Testis (tissue), 2 donors: ENCODE measurements at regions not wholly inside any gene's neighbourhood (a gene's known extent, or its start where the extent isn't known, plus 50 kb on each side); places are given as distances from the start of the nearest gene placed in this dataset.
A peak's percentile ranks its signal among the peaks of the same experiment; 100 is the strongest.

Experiments
- POLR2A ChIP-seq: fragments of 450-650 bp; IDR thresholded peaks from one replicate; pipeline ENCODE4 v1.6.1; 2017; ENCODE audit warnings: antibody characterized with exemption, mild to moderate bottlenecking, moderate library complexity
- TF ChIP-seq, protein P1 (sequence below), 3 experiments: fragments of 450-650 bp in 2 of 3; fragments of 200-600 bp in 1 of 3; sonication (generic) in 1 of 3; IDR thresholded peaks; one replicate each; pipeline ENCODE4 v1.5.1; 2016 to 2019; ENCODE audit warnings: antibody characterized with exemption in 3 of 3, mild to moderate bottlenecking in 2 of 3, moderate library complexity in 1 of 3

DNA sequence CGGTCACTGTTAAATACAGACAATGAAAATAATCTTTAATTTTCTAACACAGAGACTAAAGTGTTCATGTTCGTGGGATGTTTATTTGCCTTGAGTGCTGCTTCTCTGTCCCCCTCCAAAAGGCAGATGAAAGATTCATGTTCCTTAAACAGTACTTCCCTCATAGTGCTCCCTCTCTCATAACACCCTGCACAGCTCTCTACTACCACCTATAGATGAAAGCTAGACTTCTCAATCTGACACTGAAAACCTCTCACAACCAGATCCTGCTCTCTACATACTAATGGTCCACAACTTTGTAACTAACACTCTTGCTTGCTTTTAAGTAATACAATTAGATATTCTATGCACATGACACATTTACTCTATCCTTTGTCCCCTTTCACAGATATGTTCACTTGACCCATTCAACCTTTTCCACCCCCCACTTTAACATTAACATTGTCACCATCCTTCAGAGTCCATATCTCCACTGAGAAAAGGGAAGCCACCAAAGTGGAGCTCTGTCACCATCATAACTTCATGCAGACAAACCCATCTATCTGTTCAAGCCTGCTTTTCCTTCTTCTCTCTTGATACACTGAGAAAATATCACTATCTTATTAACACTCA, 266.4 kb upstream of the USP15 start:
- TF ChIP-seq, protein P1, sequence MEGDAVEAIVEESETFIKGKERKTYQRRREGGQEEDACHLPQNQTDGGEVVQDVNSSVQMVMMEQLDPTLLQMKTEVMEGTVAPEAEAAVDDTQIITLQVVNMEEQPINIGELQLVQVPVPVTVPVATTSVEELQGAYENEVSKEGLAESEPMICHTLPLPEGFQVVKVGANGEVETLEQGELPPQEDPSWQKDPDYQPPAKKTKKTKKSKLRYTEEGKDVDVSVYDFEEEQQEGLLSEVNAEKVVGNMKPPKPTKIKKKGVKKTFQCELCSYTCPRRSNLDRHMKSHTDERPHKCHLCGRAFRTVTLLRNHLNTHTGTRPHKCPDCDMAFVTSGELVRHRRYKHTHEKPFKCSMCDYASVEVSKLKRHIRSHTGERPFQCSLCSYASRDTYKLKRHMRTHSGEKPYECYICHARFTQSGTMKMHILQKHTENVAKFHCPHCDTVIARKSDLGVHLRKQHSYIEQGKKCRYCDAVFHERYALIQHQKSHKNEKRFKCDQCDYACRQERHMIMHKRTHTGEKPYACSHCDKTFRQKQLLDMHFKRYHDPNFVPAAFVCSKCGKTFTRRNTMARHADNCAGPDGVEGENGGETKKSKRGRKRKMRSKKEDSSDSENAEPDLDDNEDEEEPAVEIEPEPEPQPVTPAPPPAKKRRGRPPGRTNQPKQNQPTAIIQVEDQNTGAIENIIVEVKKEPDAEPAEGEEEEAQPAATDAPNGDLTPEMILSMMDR (IDR thresholded peaks at IDR 0.05), result peak in 1 of 3 experiments; percentile 41
- no peak for TF ChIP-seq POLR2A
